Right renal cortex interstitium (tissue), 3 donors: ENCODE measurements at regions not wholly inside any gene's neighbourhood (a gene's known extent, or its start where the extent isn't known, plus 50 kb on each side); places are given as distances from the start of the nearest gene placed in this dataset.

ENCODE experiments used
- DNase-seq, 3 donors: peaks; one replicate each; pipeline ENCODE4 v3.0.0-alpha.2; 2013; ENCODE audit warnings: low read depth in 3 of 3, low spot score in 2 of 3

GRCh38 chr3:30162579-30162978, 443.8 kb upstream of the TGFBR2 start:
- DNase-seq, result no peak

GRCh38 chr3:30166535-30166934, 439.9 kb upstream of the TGFBR2 start:
- no peak for DNase-seq

- DNase-seq, result no peak
Measured at GRCh38 chr3:30167541-30168011, 438.8 kb upstream of the TGFBR2 start.

- no peak for DNase-seq
Measured at GRCh38 chr3:30169487-30169886, 436.9 kb upstream of the TGFBR2 start.

GRCh38 chr3:30170681-30171438, 435.5 kb upstream of the TGFBR2 start:
- DNase-seq, result no peak

GRCh38 chr3:30174357-30174756, 432.0 kb upstream of the TGFBR2 start:
- DNase-seq, result no peak

GRCh38 chr3:30180310-30181177, 425.9 kb upstream of the TGFBR2 start:
- no peak for DNase-seq

- no peak for DNase-seq
Measured at GRCh38 chr3:30181178-30181465, 425.3 kb upstream of the TGFBR2 start.

- DNase-seq, result no peak
Measured at GRCh38 chr3:30181581-30181980, 424.8 kb upstream of the TGFBR2 start.

- no peak for DNase-seq
Measured at GRCh38 chr3:30183421-30183820, 423.0 kb upstream of the TGFBR2 start.

GRCh38 chr3:30184091-30184810, 422.1 kb upstream of the TGFBR2 start:
- no peak for DNase-seq

GRCh38 chr3:30185872-30186271, 420.5 kb upstream of the TGFBR2 start:
- no peak for DNase-seq

GRCh38 chr3:30186741-30187219, 419.6 kb upstream of the TGFBR2 start:
- DNase-seq, result no peak

- DNase-seq, result no peak
Measured at GRCh38 chr3:30187366-30187765, 419.0 kb upstream of the TGFBR2 start.

GRCh38 chr3:30188713-30189112, 417.7 kb upstream of the TGFBR2 start:
- DNase-seq, result no peak

- DNase-seq, result no peak
Measured at GRCh38 chr3:30189900-30190299, 416.5 kb upstream of the TGFBR2 start.

- no peak for DNase-seq
Measured at GRCh38 chr3:30193625-30194044, 412.8 kb upstream of the TGFBR2 start.

- no peak for DNase-seq
Measured at GRCh38 chr3:30195352-30195751, 411.0 kb upstream of the TGFBR2 start.

GRCh38 chr3:30198162-30198561, 408.2 kb upstream of the TGFBR2 start:
- no peak for DNase-seq

- DNase-seq, result peak; percentile 27 to 42 (median 33)
Measured at GRCh38 chr3:30199096-30199759, 407.2 kb upstream of the TGFBR2 start.

GRCh38 chr3:30199855-30200254, 406.5 kb upstream of the TGFBR2 start:
- DNase-seq, result no peak
